Uterus (tissue), 3 donors: ENCODE measurements at regions not wholly inside any gene's neighbourhood (a gene's known extent, or its start where the extent isn't known, plus 50 kb on each side); places are given as distances from the start of the nearest gene placed in this dataset.

Experiments used
- DNase-seq, 2 donors: peaks; one replicate each; pipeline ENCODE4 v3.0.0-alpha.2; 2019 to 2020
- H3K27ac ChIP-seq, 2 donors: fragments of 200-600 bp; sonication (generic); 1 replicate in 1 of 2; 2 replicates in 1 of 2; pipeline ENCODE4 v1.5.1; 2016 to 2018
- H3K27me3 ChIP-seq, 2 donors: fragments of 200-600 bp; sonication (generic); one replicate each; pipeline ENCODE4 v1.5.1; 2018 to 2019; ENCODE audit warnings: control low read depth in 1 of 2
- H3K36me3 ChIP-seq, 2 donors: fragments of 200-600 bp; sonication (generic); one replicate each; pipeline ENCODE4 v1.5.1; 2019; ENCODE audit warnings: control low read depth in 1 of 2
- H3K4me1 ChIP-seq, 2 donors: fragments of 200-600 bp; sonication (generic); one replicate each; pipeline ENCODE4 v1.5.1; 2018 to 2019; ENCODE audit warnings: control low read depth in 1 of 2
- H3K4me3 ChIP-seq, 2 donors: fragments of 200-600 bp; sonication (generic); 1 replicate in 1 of 2; 2 replicates in 1 of 2; pipeline ENCODE4 v1.5.1; 2018 to 2019; ENCODE audit warnings: mild to moderate bottlenecking in 1 of 2
- H3K9me3 ChIP-seq, 2 donors: fragments of 200-600 bp; sonication (generic); one replicate each; pipeline ENCODE4 v1.5.1; 2019; ENCODE audit warnings: control low read depth in 1 of 2
- CTCF ChIP-seq, 4 experiments: fragments of 200-600 bp in 2 of 4; fragments of 450-650 bp in 2 of 4; sonication (generic) in 2 of 4; IDR thresholded peaks; one replicate each; pipeline ENCODE4 v1.5.1; 2016 to 2019; ENCODE audit warnings: antibody characterized with exemption in 4 of 4, mild to moderate bottlenecking in 2 of 4, moderate library complexity in 1 of 4
- POLR2A ChIP-seq, 2 donors: fragments of 450-650 bp; IDR thresholded peaks; one replicate each; pipeline ENCODE4 v1.6.1; 2016; ENCODE audit warnings: antibody characterized with exemption in 2 of 2, mild to moderate bottlenecking in 1 of 2, moderate library complexity in 1 of 2
- intact Hi-C: fragments of 100-400 bp; cut with DNase I; formaldehyde crosslinking; loops from one replicate; pipeline ENCODE4 v1.15.1; 2023; ENCODE audit warnings: low total_unique reads
- donor health status: DM: yes; HTN: yes; CAD: no.

GRCh38 chr1:79681382-79681781 lies 674.9 kb upstream of the ADGRL4 start:
- DNase-seq: no peak
- Histone ChIP-seq H3K9me3 (no peaks in the 10 kb centered on the region), H3K27ac (no peak overlapping the region), H3K36me3 (no peaks in the 10 kb centered on the region), H3K27me3 (no peaks in the 10 kb centered on the region), H3K4me3 (no peak overlapping the region), H3K4me1 (no peaks in the 10 kb centered on the region)
- intact Hi-C loops: no loop called here
- TF ChIP-seq CTCF (IDR thresholded peaks at IDR 0.05) (no peak), POLR2A (IDR thresholded peaks at IDR 0.05) (no peak)

DNA sequence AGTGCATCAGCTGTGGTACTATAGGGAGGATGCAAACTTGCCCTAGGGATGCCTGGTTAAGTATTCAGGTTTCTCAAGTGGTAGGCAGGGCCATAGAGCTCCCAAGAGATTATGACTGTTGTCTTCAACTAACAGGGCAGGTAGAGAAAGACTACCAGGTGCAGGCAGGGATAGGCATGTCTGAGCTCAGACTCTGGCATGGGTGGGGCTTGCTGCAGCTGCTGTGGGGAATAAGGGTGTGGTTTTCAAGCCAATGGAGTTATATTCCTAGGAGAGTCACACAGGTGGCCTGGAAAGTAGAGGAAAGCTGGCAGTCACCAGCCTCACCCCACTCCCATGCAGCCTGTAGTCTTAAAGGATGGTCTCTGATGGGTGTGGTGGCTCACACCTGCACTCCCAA lies 673.4 kb upstream of the ADGRL4 start:
- intact Hi-C loops: no loop called here
- no peak overlapping the region for H3K27ac ChIP-seq
- no peak for DNase-seq
- no peaks in the 10 kb centered on the region for H3K4me1 ChIP-seq
- no peak overlapping the region for H3K4me3 ChIP-seq
- H3K27me3 ChIP-seq: no peaks in the 10 kb centered on the region
- no peaks in the 10 kb centered on the region for H3K9me3 ChIP-seq
- TF ChIP-seq CTCF (IDR thresholded peaks at IDR 0.05): no peak
- TF ChIP-seq POLR2A (IDR thresholded peaks at IDR 0.05): no peak
- no peaks in the 10 kb centered on the region for H3K36me3 ChIP-seq

- no peak overlapping the region for H3K27ac ChIP-seq
- intact Hi-C loops: no loop called here
- H3K4me1 ChIP-seq: no peaks in the 10 kb centered on the region
- no peaks in the 10 kb centered on the region for H3K36me3 ChIP-seq
- no peak for DNase-seq
- H3K4me3 ChIP-seq: no peak overlapping the region
- TF ChIP-seq CTCF (IDR thresholded peaks at IDR 0.05) (no peak), POLR2A (IDR thresholded peaks at IDR 0.05) (no peak)
- H3K9me3 ChIP-seq: no peaks in the 10 kb centered on the region
- H3K27me3 ChIP-seq: no peaks in the 10 kb centered on the region
These were observed 661.5 kb upstream of the ADGRL4 start for GRCh38 chr1:79667848-79668696.

GRCh38 chr1:79667166-79667565 lies 660.6 kb upstream of the ADGRL4 start:
- intact Hi-C loops: no loop called here
- H3K36me3 ChIP-seq: no peaks in the 10 kb centered on the region
- no peaks in the 10 kb centered on the region for H3K27me3 ChIP-seq
- no peak overlapping the region for H3K27ac ChIP-seq
- H3K9me3 ChIP-seq: no peaks in the 10 kb centered on the region
- H3K4me1 ChIP-seq: no peaks in the 10 kb centered on the region
- TF ChIP-seq POLR2A (IDR thresholded peaks at IDR 0.05) (no peak), CTCF (IDR thresholded peaks at IDR 0.05) (no peak)
- DNase-seq: no peak
- no peak overlapping the region for H3K4me3 ChIP-seq

DNA sequence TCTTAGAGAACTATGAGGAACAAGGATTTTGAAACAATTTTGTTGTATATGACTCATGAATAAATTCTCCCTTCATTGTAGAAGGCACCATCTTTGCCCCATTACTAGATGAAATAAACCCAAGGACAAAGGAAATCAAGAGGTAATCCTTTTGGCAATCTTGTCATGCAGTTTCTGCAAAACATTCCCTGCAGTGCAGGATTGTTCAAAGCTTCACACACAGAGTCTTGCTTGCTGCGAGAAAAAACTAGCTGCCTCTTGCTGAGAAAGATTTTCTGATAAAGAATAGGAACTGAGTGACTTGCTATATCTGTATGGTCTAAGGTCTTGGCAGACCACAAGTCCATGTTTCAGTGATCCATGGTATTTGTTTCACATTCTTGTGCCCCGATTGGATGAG lies 657.4 kb upstream of the ADGRL4 start:
- Histone ChIP-seq H3K4me3 (no peak overlapping the region), H3K9me3 (no peaks in the 10 kb centered on the region), H3K27ac (no peak overlapping the region), H3K4me1 (no peaks in the 10 kb centered on the region), H3K36me3 (no peaks in the 10 kb centered on the region), H3K27me3 (no peaks in the 10 kb centered on the region)
- no peak for DNase-seq
- TF ChIP-seq POLR2A (IDR thresholded peaks at IDR 0.05) (no peak), CTCF (IDR thresholded peaks at IDR 0.05) (no peak)
- intact Hi-C loops: no loop called here
